ENCODE measurements at regions not wholly inside any gene's neighbourhood (a gene's known extent, or its start where the extent isn't known, plus 50 kb on each side); places are given as distances from the start of the nearest gene placed in this dataset.

DNA sequence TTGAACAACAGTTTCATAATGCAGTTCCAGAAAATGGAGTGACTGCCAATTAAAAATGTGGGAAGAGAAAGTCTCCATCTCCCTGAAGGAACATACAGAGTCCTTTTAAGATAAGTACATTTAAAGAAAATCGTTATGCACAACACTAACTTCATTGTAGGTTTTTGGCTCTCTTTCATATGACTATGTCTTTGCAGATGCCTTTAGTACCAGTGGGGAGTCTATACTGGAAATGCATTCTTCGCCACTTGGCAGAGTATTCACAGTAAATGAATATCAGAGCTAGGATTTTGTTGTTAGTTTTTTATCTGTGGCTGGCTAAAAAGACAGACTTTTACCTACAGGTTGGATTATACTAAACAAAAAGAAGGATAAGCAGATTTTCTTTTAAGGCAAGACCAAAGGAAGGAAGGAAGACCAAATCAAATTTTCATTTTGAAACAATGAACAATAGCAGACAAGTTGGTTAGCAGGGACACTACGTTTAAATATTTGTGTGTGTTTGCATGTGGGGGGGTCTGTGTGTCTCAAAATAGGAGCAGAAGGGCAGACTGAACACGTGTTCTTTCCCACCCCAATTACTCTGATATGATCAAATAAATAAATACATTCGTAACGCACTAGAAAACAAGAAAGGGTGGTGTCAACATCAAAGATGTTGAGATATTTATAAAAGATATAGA lies 124.5 kb downstream of the BTG1 start:
- TF ChIP-seq, protein P1, sequence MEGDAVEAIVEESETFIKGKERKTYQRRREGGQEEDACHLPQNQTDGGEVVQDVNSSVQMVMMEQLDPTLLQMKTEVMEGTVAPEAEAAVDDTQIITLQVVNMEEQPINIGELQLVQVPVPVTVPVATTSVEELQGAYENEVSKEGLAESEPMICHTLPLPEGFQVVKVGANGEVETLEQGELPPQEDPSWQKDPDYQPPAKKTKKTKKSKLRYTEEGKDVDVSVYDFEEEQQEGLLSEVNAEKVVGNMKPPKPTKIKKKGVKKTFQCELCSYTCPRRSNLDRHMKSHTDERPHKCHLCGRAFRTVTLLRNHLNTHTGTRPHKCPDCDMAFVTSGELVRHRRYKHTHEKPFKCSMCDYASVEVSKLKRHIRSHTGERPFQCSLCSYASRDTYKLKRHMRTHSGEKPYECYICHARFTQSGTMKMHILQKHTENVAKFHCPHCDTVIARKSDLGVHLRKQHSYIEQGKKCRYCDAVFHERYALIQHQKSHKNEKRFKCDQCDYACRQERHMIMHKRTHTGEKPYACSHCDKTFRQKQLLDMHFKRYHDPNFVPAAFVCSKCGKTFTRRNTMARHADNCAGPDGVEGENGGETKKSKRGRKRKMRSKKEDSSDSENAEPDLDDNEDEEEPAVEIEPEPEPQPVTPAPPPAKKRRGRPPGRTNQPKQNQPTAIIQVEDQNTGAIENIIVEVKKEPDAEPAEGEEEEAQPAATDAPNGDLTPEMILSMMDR (IDR thresholded peaks at IDR 0.05), result no peak
- TF ChIP-seq POLR2AphosphoS5 (IDR thresholded peaks at IDR 0.05) (no peak), POLR2A (IDR thresholded peaks at IDR 0.05) (no peak)
